Endothelial cell of umbilical vein (primary cell): ENCODE measurements at regions not wholly inside any gene's neighbourhood (a gene's known extent, or its start where the extent isn't known, plus 50 kb on each side); places are given as distances from the start of the nearest gene placed in this dataset.

Experiments used
- EZH2 ChIP-seq: IDR thresholded peaks from 2 replicates; pipeline ENCODE4 v1.6.1; 2012; ENCODE audit warnings: borderline replicate concordance, low read depth, mild to moderate bottlenecking, moderate library complexity, low read length, inconsistent platforms; ENCODE audit not compliant: severe bottlenecking
- FOS ChIP-seq: IDR thresholded peaks from 2 replicates; pipeline ENCODE4 v1.6.1; 2011; ENCODE audit warnings: mild to moderate bottlenecking, low read length, moderate library complexity, borderline replicate concordance; ENCODE audit not compliant: insufficient read depth
- GATA2 ChIP-seq: IDR thresholded peaks from 2 replicates; pipeline ENCODE4 v1.7.0; 2011; ENCODE audit warnings: low read depth, mild to moderate bottlenecking, moderate library complexity, mixed read lengths, low read length; ENCODE audit not compliant: insufficient read length, insufficient read depth
- JUN ChIP-seq: IDR thresholded peaks from 2 replicates; pipeline ENCODE4 v1.6.1; 2011; ENCODE audit warnings: borderline replicate concordance, low read depth; ENCODE audit not compliant: insufficient read length, insufficient read depth
- MYC ChIP-seq: IDR thresholded peaks from one replicate; pipeline ENCODE4 v1.6.1; 2011; ENCODE audit warnings: mild to moderate bottlenecking, low read depth, low read length
- POLR2A ChIP-seq: IDR thresholded peaks from 2 replicates; pipeline ENCODE4 v1.6.1; 2012; ENCODE audit warnings: low read depth, mild to moderate bottlenecking, control low read depth, low read length
- POLR2AphosphoS5 ChIP-seq: IDR thresholded peaks from 2 replicates; pipeline ENCODE4 v1.6.1; 2012; ENCODE audit warnings: low read depth, mild to moderate bottlenecking, control low read depth, low read length, moderate library complexity; ENCODE audit not compliant: insufficient read depth
- TF ChIP-seq, protein P1 (sequence below), 2 donors: IDR thresholded peaks; 1 replicate in 1 of 2; 2 replicates in 1 of 2; pipeline ENCODE4 v1.5.1; 2011; ENCODE audit warnings: low read length in 2 of 2, mild to moderate bottlenecking in 2 of 2, moderate library complexity in 2 of 2, control low read depth in 1 of 2, inconsistent platforms in 1 of 2, low read depth in 1 of 2; ENCODE audit not compliant: insufficient read depth in 1 of 2; ENCODE audit errors: extremely low read depth in 1 of 2
- TF ChIP-seq, protein P2 (sequence below): IDR thresholded peaks from 2 replicates; pipeline ENCODE4 v1.6.1; 2011; ENCODE audit not compliant: insufficient read depth, insufficient read length

GRCh38 chr6:142518761-142519160 lies 217.0 kb downstream of the ADGRG6 start:
- TF ChIP-seq, protein P1, sequence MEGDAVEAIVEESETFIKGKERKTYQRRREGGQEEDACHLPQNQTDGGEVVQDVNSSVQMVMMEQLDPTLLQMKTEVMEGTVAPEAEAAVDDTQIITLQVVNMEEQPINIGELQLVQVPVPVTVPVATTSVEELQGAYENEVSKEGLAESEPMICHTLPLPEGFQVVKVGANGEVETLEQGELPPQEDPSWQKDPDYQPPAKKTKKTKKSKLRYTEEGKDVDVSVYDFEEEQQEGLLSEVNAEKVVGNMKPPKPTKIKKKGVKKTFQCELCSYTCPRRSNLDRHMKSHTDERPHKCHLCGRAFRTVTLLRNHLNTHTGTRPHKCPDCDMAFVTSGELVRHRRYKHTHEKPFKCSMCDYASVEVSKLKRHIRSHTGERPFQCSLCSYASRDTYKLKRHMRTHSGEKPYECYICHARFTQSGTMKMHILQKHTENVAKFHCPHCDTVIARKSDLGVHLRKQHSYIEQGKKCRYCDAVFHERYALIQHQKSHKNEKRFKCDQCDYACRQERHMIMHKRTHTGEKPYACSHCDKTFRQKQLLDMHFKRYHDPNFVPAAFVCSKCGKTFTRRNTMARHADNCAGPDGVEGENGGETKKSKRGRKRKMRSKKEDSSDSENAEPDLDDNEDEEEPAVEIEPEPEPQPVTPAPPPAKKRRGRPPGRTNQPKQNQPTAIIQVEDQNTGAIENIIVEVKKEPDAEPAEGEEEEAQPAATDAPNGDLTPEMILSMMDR (IDR thresholded peaks at IDR 0.05; ENCODE audit: extremely low read depth in 1 of 2, insufficient read depth in 1 of 2, low read depth in 1 of 2, low read length in 2 of 2) = no peak
- TF ChIP-seq POLR2A = no peak
- TF ChIP-seq POLR2AphosphoS5 = no peak
- TF ChIP-seq, protein P2, sequence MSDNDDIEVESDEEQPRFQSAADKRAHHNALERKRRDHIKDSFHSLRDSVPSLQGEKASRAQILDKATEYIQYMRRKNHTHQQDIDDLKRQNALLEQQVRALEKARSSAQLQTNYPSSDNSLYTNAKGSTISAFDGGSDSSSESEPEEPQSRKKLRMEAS = no peak
- no peak for TF ChIP-seq EZH2
- TF ChIP-seq GATA2 = no peak
- TF ChIP-seq FOS = no peak
- TF ChIP-seq JUN = no peak
- TF ChIP-seq MYC = no peak
